Adrenal gland (tissue), 9 donors: ENCODE measurements at regions not wholly inside any gene's neighbourhood (a gene's known extent, or its start where the extent isn't known, plus 50 kb on each side); places are given as distances from the start of the nearest gene placed in this dataset.
A peak's percentile ranks its signal among the peaks of the same experiment; 100 is the strongest.

ENCODE experiments used
- DNase-seq, 7 donors: peaks; one replicate each; pipeline ENCODE4 v3.0.0-alpha.2; 2019 to 2020
- H3K27ac ChIP-seq, 5 donors: fragments of 200-600 bp; sonication (generic) in 4 of 5; 1 replicate in 3 of 5; 2 replicates in 2 of 5; pipeline versions ENCODE4 v1.5.1 to v1.8.0; 2016 to 2020; ENCODE audit warnings: mild to moderate bottlenecking in 1 of 5
- H3K27me3 ChIP-seq: fragments of 200-600 bp; 2 replicates; pipeline ENCODE4 v1.8.0; 2021
- H3K36me3 ChIP-seq, 2 donors: fragments of 200-600 bp; replicated peaks in 1 of 2; 1 replicate in 1 of 2; 2 replicates in 1 of 2; pipeline versions ENCODE4 v1.5.1 to v1.8.0; 2018 to 2022
- H3K4me1 ChIP-seq, 2 donors: fragments of 200-600 bp; replicated peaks in 1 of 2; 1 replicate in 1 of 2; 2 replicates in 1 of 2; pipeline versions ENCODE4 v1.5.1 to v1.8.0; 2018 to 2021
- H3K4me3 ChIP-seq, 4 donors: fragments of 200-600 bp; sonication (generic) in 3 of 4; one replicate each; pipeline ENCODE4 v1.5.1; 2016 to 2018
- H3K9me3 ChIP-seq, 3 donors: fragments of 200-600 bp; sonication (generic) in 1 of 3; replicated peaks in 1 of 3; 1 replicate in 2 of 3; 2 replicates in 1 of 3; pipeline versions ENCODE4 v1.5.1 to v1.8.0; 2016 to 2021
- POLR2A ChIP-seq, 2 donors: fragments of 450-650 bp; IDR thresholded peaks; one replicate each; pipeline ENCODE4 v1.6.1; 2017; ENCODE audit warnings: antibody characterized with exemption in 2 of 2, mild to moderate bottlenecking in 2 of 2, moderate library complexity in 1 of 2
- WGBS, 4 donors: extraction: QIAGEN DNeasy Blood & Tissue Kit in 2 of 4; methylation state at CpG; one replicate each; pipeline versions ENCODE4 v1.1.5 to v1.1.7; 2013 to 2017; 5-methylcytosine and 5-hydroxymethylcytosine counted together
- intact Hi-C, 2 donors: fragments of 100-400 bp; cut with DNase I; formaldehyde crosslinking; loops; one replicate each; pipeline versions ENCODE4 v1.14.1 to v1.15.0; 2022 to 2023
- TF ChIP-seq, protein P1 (sequence below), 6 experiments: fragments of 450-650 bp in 4 of 6; fragments of 200-600 bp in 2 of 6; sonication (generic) in 1 of 6; IDR thresholded peaks; 1 replicate in 5 of 6; 2 replicates in 1 of 6; pipeline versions ENCODE4 v1.5.1 to v1.8.0; 2016 to 2021; ENCODE audit warnings: antibody characterized with exemption in 6 of 6, mild to moderate bottlenecking in 2 of 6, moderate library complexity in 1 of 6
- donor health status: healthy with polysubstance abuse.
- donor health status: Bipolar disorder and iron deficiency.
- donor health status: DM: yes; HTN: yes; CAD: no.
- donor health status: DM: no; HTN: no; CAD: no.
- donor health status: DM: no; HTN: no; CAD: no.

DNA sequence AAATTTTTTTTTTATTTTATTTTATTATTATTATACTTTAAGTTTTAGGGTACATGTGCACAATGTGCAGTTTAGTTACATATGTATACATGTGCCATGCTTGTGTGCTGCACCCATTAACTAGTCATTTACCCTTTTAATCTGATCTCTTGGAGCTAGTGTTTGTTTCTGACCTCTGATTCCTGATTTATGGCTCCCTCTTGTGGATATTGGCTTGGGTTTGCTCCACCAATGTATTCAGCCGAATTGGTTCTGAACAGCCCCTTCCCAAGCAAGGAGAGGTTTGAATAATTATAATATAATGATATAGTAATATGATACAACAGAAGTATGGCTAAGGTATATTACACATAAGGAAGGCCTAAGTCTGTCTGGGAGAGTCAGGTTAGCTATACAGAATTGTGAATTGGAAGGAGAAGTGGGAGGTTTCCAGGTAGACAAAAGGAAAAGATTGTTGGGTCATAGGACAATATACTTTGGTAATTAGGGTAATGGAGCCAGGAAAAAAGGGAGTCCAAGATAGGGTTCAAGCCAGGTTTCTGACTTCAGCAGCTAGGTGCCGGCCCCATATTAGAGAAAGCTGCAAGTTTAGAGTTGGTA is 53.1 kb upstream of the HMCN1 start:
- no peak overlapping the region for H3K27ac ChIP-seq
- H3K36me3 ChIP-seq: no peaks in the 10 kb centered on the region
- no peaks in the 10 kb centered on the region for H3K9me3 ChIP-seq
- peaks cover 0 to 6% of the 10 kb centered on the region in 2 donors for H3K4me1 ChIP-seq
- no peak for TF ChIP-seq POLR2A (IDR thresholded peaks at IDR 0.05)
- TF ChIP-seq, protein P1, sequence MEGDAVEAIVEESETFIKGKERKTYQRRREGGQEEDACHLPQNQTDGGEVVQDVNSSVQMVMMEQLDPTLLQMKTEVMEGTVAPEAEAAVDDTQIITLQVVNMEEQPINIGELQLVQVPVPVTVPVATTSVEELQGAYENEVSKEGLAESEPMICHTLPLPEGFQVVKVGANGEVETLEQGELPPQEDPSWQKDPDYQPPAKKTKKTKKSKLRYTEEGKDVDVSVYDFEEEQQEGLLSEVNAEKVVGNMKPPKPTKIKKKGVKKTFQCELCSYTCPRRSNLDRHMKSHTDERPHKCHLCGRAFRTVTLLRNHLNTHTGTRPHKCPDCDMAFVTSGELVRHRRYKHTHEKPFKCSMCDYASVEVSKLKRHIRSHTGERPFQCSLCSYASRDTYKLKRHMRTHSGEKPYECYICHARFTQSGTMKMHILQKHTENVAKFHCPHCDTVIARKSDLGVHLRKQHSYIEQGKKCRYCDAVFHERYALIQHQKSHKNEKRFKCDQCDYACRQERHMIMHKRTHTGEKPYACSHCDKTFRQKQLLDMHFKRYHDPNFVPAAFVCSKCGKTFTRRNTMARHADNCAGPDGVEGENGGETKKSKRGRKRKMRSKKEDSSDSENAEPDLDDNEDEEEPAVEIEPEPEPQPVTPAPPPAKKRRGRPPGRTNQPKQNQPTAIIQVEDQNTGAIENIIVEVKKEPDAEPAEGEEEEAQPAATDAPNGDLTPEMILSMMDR (IDR thresholded peaks at IDR 0.05): peak; percentile 23 to 63 (median 50)
- peak in 3 of 7 donors; percentile 19 to 30 (median 26) for DNase-seq
- 45 to 50% (median 48%) methylated on average over 2 of the region's 2 CpGs for WGBS, 4 donors
- intact Hi-C loops: loop anchor here in 1 of 2 donors (10.0 kb wide), 1 partner anchor 256 kb away; no protein-coding TSS in a partner anchor
- no peaks in the 10 kb centered on the region for H3K27me3 ChIP-seq
- H3K4me3 ChIP-seq: no peak overlapping the region

DNA sequence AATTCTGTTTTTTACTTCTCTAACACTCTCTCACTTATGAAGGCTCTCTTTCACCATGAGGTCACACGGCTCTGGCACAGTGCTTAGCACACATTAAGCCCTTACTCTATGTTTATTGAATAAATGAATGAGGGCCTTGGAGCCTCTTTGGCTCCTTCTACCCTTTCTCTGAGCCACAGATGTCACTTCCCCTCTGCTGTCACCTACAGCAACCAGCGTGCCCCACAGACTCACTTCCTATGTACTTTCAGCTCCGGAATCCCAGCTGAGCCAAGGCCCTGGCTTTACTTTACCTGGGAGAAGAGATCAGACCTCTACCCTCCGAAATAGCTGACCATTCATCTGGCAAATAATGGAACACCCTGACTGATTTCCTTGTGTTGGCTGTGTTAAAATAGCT is 53.7 kb upstream of the HMCN1 start:
- H3K4me1 ChIP-seq: peaks cover 0 to 6% of the 10 kb centered on the region in 2 donors
- no peaks in the 10 kb centered on the region for H3K27me3 ChIP-seq
- no peaks in the 10 kb centered on the region for H3K9me3 ChIP-seq
- H3K36me3 ChIP-seq: no peaks in the 10 kb centered on the region
- H3K27ac ChIP-seq: no peak overlapping the region
- 62 to 78% (median 65%) methylated on average over 4 of the region's 4 CpGs for WGBS, 4 donors
- TF ChIP-seq POLR2A (IDR thresholded peaks at IDR 0.05): no peak
- TF ChIP-seq, protein P1 (IDR thresholded peaks at IDR 0.05): no peak
- DNase-seq: no peak
- no peak overlapping the region for H3K4me3 ChIP-seq
- intact Hi-C loops: loop anchor here in 1 of 2 donors (10.0 kb wide), 1 partner anchor 256 kb away; no protein-coding TSS in a partner anchor

DNA sequence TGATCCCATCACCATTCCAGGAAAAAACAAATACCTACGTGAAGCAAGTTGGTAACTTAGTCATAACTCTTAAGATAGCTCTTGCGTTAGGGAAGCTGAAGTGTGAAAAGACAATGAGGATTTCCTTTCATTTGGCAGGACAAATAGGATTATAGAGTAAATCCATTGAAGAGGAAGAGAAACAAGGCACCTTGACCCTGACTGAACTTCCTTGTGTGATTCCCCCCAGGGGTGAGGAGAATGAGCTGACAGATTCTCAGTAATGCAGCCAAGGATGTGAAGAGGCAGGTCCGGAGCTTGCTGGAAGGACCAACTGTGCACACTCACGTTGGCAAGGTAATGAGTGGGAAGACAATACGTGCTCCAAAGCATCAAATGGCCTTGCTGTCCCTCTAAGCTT is 55.0 kb upstream of the HMCN1 start:
- H3K4me3 ChIP-seq: no peak overlapping the region
- H3K36me3 ChIP-seq: no peaks in the 10 kb centered on the region
- H3K27me3 ChIP-seq: no peaks in the 10 kb centered on the region
- TF ChIP-seq POLR2A (IDR thresholded peaks at IDR 0.05): no peak
- TF ChIP-seq, protein P1 (IDR thresholded peaks at IDR 0.05): no peak
- intact Hi-C loops: loop anchor here (10.0 kb wide), 2 partner anchors 254 to 364 kb away; partner anchors contain the start of gene IVNS1ABP (in 1 of the 2)
- 60 to 66% (median 64%) methylated on average over 5 of the region's 5 CpGs for whole genome bisulfite sequencing, 4 donors
- peak in 2 of 7 donors; percentile 14 to 26 for DNase-seq
- H3K27ac ChIP-seq: no peak overlapping the region
- H3K4me1 ChIP-seq: peaks cover 0 to 6% of the 10 kb centered on the region in 2 donors
- H3K9me3 ChIP-seq: no peaks in the 10 kb centered on the region

DNA sequence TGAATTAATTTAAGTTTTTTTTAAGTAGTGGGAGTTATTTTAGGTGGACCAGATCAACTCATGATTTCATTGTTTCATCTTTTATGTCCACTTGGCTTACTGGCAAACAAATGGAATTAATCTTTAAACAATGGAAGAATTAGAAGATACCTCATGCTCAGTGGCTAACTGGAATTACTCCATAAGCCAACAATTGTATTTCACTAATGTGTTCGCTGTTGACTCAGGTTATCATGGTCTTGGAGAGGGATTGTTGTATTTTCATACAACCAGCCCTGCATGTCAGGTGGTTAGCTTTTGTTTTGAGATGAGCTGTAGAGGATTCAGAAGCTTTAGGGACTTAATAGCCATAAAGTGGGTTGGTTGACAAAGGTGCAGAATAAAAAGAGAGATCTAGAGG is 57.2 kb upstream of the HMCN1 start:
- DNase-seq: no peak
- intact Hi-C loops: loop anchor here (10.0 kb wide), 2 partner anchors 252 to 362 kb away; partner anchors contain the start of gene IVNS1ABP (in 1 of the 2)
- Histone ChIP-seq H3K4me1 (peaks cover 0 to 6% of the 10 kb centered on the region in 2 donors), H3K4me3 (no peak overlapping the region), H3K36me3 (no peaks in the 10 kb centered on the region), H3K27me3 (no peaks in the 10 kb centered on the region), H3K27ac (no peak overlapping the region), H3K9me3 (no peaks in the 10 kb centered on the region)
- WGBS, 4 donors: 95 to 100% (median 98%) methylated on average over 1 of the region's 1 CpG
- TF ChIP-seq, protein P1 (IDR thresholded peaks at IDR 0.05): no peak
- no peak for TF ChIP-seq POLR2A (IDR thresholded peaks at IDR 0.05)
